HEK293T (cell line): ENCODE measurements at regions not wholly inside any gene's neighbourhood (a gene's known extent, or its start where the extent isn't known, plus 50 kb on each side); places are given as distances from the start of the nearest gene placed in this dataset.

Experiments used
- CTCF ChIA-PET: fragments of 350-600 bp; formaldehyde crosslinking; extraction: SDS; loops from one replicate; lab custom pipeline; 2021; ENCODE audit warnings: antibody characterized with exemption, inconsistent platforms; lab: Yijun Ruan, JAX
- POLR2A ChIA-PET: fragments of 350-600 bp; formaldehyde crosslinking; extraction: SDS; loops from one replicate; lab custom pipeline; 2020; ENCODE audit warnings: antibody characterized with exemption, inconsistent platforms; lab: Yijun Ruan, JAX
- DNase-seq: peaks from one replicate; pipeline ENCODE4 v3.0.0; 2012; ENCODE audit warnings: mixed read lengths; ENCODE audit errors: extremely low spot score
- ARNT ChIP-seq: fragments of 450-650 bp; IDR thresholded peaks from 2 replicates; pipeline ENCODE4 v1.6.1; 2017; ENCODE audit warnings: mild to moderate bottlenecking
- BHLHE40 ChIP-seq: fragments of 450-650 bp; IDR thresholded peaks from 2 replicates; pipeline ENCODE4 v1.6.1; 2016; ENCODE audit warnings: mild to moderate bottlenecking, moderate library complexity, borderline replicate concordance
- CTBP1 ChIP-seq: fragments of 450-650 bp; IDR thresholded peaks from 2 replicates; pipeline ENCODE4 v1.6.1; 2016; ENCODE audit warnings: borderline replicate concordance
- ELF4 ChIP-seq: fragments of 450-650 bp; IDR thresholded peaks from 2 replicates; pipeline ENCODE4 v1.6.1; 2017; ENCODE audit warnings: antibody characterized with exemption
- FOXA1 ChIP-seq: fragments of 450-650 bp; IDR thresholded peaks from 2 replicates; pipeline ENCODE4 v1.6.1; 2016; ENCODE audit warnings: mild to moderate bottlenecking
- FOXK2 ChIP-seq: fragments of 450-650 bp; IDR thresholded peaks from 2 replicates; pipeline ENCODE4 v1.6.1; 2016; ENCODE audit warnings: mild to moderate bottlenecking
- FOXM1 ChIP-seq: fragments of 450-650 bp; IDR thresholded peaks from 2 replicates; pipeline ENCODE4 v1.6.1; 2017; ENCODE audit warnings: mild to moderate bottlenecking, borderline replicate concordance
- HDGF ChIP-seq: fragments of 450-650 bp; IDR thresholded peaks from 2 replicates; pipeline ENCODE4 v1.6.1; 2017; ENCODE audit warnings: antibody characterized with exemption, borderline replicate concordance
- L3MBTL2 ChIP-seq: fragments of 450-650 bp; conservative IDR thresholded peaks from 2 replicates; pipeline ENCODE4 v1.6.1; 2016; ENCODE audit warnings: mild to moderate bottlenecking
- LEF1 ChIP-seq: fragments of 450-650 bp; IDR thresholded peaks from 2 replicates; pipeline ENCODE4 v1.6.1; 2017; ENCODE audit warnings: mild to moderate bottlenecking, borderline replicate concordance
- NFRKB ChIP-seq: fragments of 450-650 bp; IDR thresholded peaks from 2 replicates; pipeline ENCODE4 v1.6.1; 2016; ENCODE audit warnings: mild to moderate bottlenecking, moderate library complexity
- PKNOX1 ChIP-seq: fragments of 450-650 bp; IDR thresholded peaks from 2 replicates; pipeline ENCODE4 v1.6.1; 2016
- SP1 ChIP-seq: fragments of 450-650 bp; IDR thresholded peaks from 2 replicates; pipeline ENCODE4 v1.6.1; 2017
- SUZ12 ChIP-seq: fragments of 450-650 bp; IDR thresholded peaks from 2 replicates; pipeline ENCODE4 v1.6.1; 2016; ENCODE audit warnings: mild to moderate bottlenecking
- TARDBP ChIP-seq: fragments of 450-650 bp; IDR thresholded peaks from 2 replicates; pipeline ENCODE4 v1.6.1; 2016
- ZNF384 ChIP-seq: fragments of 450-650 bp; IDR thresholded peaks from 2 replicates; pipeline ENCODE4 v1.6.1; 2016

- TF ChIP-seq NFRKB = no peak
- TF ChIP-seq ELF4 = no peak
- TF ChIP-seq ARNT = no peak
- ChIA-PET CTCF (no interaction called here), POLR2A (no interaction called here)
- DNase-seq = no peak
Measured at GRCh38 chr12:127300753-127301152, 966.2 kb upstream of the TMEM132C start.

GRCh38 chr12:127301876-127302275 is 965.1 kb upstream of the TMEM132C start:
- DNase-seq = no peak
- ChIA-PET POLR2A (no interaction called here), CTCF (no interaction called here)
- TF ChIP-seq FOXM1 = no peak
- TF ChIP-seq FOXK2 = no peak
- TF ChIP-seq ELF4 = no peak
- no peak for TF ChIP-seq NFRKB
- TF ChIP-seq CTBP1 = no peak
- TF ChIP-seq PKNOX1 = no peak
- no peak for TF ChIP-seq TARDBP
- TF ChIP-seq LEF1 = no peak
- TF ChIP-seq ARNT = no peak
- no peak for TF ChIP-seq SUZ12

- DNase-seq = no peak
- POLR2A ChIA-PET = no interaction called here
- CTCF ChIA-PET = no interaction called here
- TF ChIP-seq L3MBTL2 (no peak), FOXM1 (no peak), TARDBP (no peak), FOXA1 (no peak), ELF4 (no peak), BHLHE40 (no peak), LEF1 (no peak), FOXK2 (no peak), SUZ12 (no peak)
Measured at GRCh38 chr12:127304751-127305725, 961.9 kb upstream of the TMEM132C start.

GRCh38 chr12:127306604-127307215 is 960.3 kb upstream of the TMEM132C start:
- ChIA-PET POLR2A (no interaction called here), CTCF (no interaction called here)
- TF ChIP-seq FOXM1 = no peak
- TF ChIP-seq PKNOX1 = no peak
- no peak for TF ChIP-seq CTBP1
- TF ChIP-seq SUZ12 = no peak
- no peak for TF ChIP-seq ELF4
- no peak for TF ChIP-seq ZNF384
- TF ChIP-seq LEF1 = no peak
- no peak for TF ChIP-seq NFRKB
- no peak for TF ChIP-seq L3MBTL2
- no peak for TF ChIP-seq FOXK2
- TF ChIP-seq HDGF = no peak
- no peak for TF ChIP-seq TARDBP
- no peak for TF ChIP-seq ARNT
- no peak for TF ChIP-seq FOXA1
- no peak for TF ChIP-seq SP1
- no peak for TF ChIP-seq BHLHE40
- no peak for DNase-seq

GRCh38 chr12:127307528-127307927 is 959.4 kb upstream of the TMEM132C start:
- TF ChIP-seq PKNOX1 = no peak
- POLR2A ChIA-PET = no interaction called here
- no peak for DNase-seq
- CTCF ChIA-PET = no interaction called here

GRCh38 chr12:127308148-127308547 is 958.8 kb upstream of the TMEM132C start:
- DNase-seq = no peak
- ChIA-PET POLR2A (no interaction called here), CTCF (no interaction called here)
- no peak for TF ChIP-seq ZNF384
- TF ChIP-seq CTBP1 = no peak
- no peak for TF ChIP-seq SUZ12
- TF ChIP-seq BHLHE40 = no peak
- TF ChIP-seq NFRKB = no peak
- TF ChIP-seq FOXM1 = no peak
- no peak for TF ChIP-seq SP1
- TF ChIP-seq HDGF = no peak
- no peak for TF ChIP-seq LEF1
- no peak for TF ChIP-seq FOXA1
- TF ChIP-seq ELF4 = no peak
- no peak for TF ChIP-seq TARDBP
